AG10803 (cell line): ENCODE measurements at regions not wholly inside any gene's neighbourhood (a gene's known extent, or its start where the extent isn't known, plus 50 kb on each side); places are given as distances from the start of the nearest gene placed in this dataset.

ENCODE experiments used
- DNase-seq: peaks from one replicate; pipeline ENCODE4 v3.0.0; 2010; ENCODE audit warnings: low read depth
- H3K4me3 ChIP-seq: 2 replicates; pipeline ENCODE4 v1.5.1; 2011; ENCODE audit warnings: mild to moderate bottlenecking, low read length, control low read depth
- CTCF ChIP-seq: conservative IDR thresholded peaks from 2 replicates; pipeline ENCODE4 v1.5.1; 2011; ENCODE audit warnings: mild to moderate bottlenecking, low read length, control low read depth, inconsistent platforms

DNA sequence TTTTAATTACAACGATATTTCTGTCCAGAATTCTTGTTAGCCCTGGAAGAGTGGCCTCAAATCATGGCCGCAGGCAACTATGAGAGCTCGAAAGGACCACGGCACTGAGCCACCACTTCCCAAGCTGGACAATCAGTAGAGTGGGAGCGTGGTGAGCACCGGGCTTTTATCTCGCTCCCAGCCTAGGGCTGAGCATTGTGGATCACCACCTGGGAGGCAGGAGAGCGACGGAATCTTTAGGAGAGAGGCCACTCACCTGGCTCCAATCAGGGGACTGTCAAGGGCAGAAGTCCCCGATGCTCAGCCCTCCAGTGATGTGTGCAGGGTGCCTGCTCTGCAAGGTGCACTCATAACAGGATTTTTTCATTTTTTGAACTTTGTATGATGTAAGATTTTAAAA is 377.1 kb upstream of the B3GAT1 start:
- TF ChIP-seq CTCF = no peak
- DNase-seq = no peak
- no peak overlapping the region for H3K4me3 ChIP-seq

DNA sequence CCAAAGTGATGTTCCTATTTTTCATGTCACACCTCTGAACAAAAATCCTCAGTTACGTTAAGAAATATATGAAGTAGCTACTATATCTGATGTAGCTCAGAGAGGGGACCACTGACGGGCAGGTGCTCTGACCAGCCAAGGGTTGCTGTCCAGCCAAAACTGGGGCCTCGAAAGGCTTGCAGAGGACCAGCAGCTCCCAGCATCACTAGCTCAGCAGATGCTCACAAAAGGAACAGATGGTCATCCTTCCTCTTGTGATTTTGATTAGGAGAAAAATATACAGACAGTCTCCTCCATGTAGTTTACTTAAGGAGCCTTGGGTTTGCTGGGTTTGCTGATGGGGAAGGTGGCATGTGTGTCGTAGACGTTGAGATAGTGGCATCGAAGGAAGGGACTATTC is 374.6 kb upstream of the B3GAT1 start:
- TF ChIP-seq CTCF = no peak
- no peak for DNase-seq

GRCh38 chr11:134785660-134786284 is 373.7 kb upstream of the B3GAT1 start:
- H3K4me3 ChIP-seq = no peak overlapping the region
- no peak for TF ChIP-seq CTCF
- no peak for DNase-seq

More for the DNA sequence above, 374.6 kb upstream of the B3GAT1 start:
- no peak overlapping the region for H3K4me3 ChIP-seq

- H3K4me3 ChIP-seq = no peak overlapping the region
- no peak for TF ChIP-seq CTCF
- no peak for DNase-seq
These were observed 373.0 kb upstream of the B3GAT1 start for GRCh38 chr11:134785059-134785458.

DNA sequence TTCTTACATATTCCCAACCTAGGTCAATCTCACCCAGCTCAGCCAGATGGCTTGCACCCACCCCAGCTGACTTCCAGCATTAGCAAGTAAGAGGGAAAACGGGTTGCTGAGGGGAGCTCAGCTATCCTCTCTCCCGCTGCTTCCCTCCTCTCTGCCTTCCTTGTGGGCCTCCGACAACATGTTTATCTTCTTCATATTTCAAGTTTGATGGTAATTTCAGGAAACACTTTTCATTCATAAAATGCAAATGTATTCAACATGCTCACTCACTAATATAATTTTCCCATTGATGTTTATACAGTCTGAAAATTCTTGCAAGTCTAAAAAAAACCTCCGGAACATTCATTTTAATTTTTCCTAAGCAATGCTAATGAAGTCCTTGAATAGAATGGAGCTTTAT is 372.5 kb upstream of the B3GAT1 start:
- H3K4me3 ChIP-seq = no peak overlapping the region
- no peak for TF ChIP-seq CTCF
- no peak for DNase-seq

GRCh38 chr11:134784046-134784445 is 372.0 kb upstream of the B3GAT1 start:
- no peak overlapping the region for H3K4me3 ChIP-seq
- no peak for TF ChIP-seq CTCF
- DNase-seq = no peak

- no peak for TF ChIP-seq CTCF
- no peak overlapping the region for H3K4me3 ChIP-seq
- no peak for DNase-seq
These were observed 371.2 kb upstream of the B3GAT1 start for GRCh38 chr11:134783234-134783633.
